SK-N-MC (cell line): ENCODE measurements at regions not wholly inside any gene's neighbourhood (a gene's known extent, or its start where the extent isn't known, plus 50 kb on each side); places are given as distances from the start of the nearest gene placed in this dataset.

Source experiments
- EZH2 ChIP-seq: fragments of 200-600 bp; sonication (generic); IDR thresholded peaks from one replicate; pipeline ENCODE4 v1.6.1; 2017; ENCODE audit warnings: antibody characterized with exemption
- POLR2AphosphoS5 ChIP-seq: IDR thresholded peaks from 2 replicates; pipeline ENCODE4 v1.6.1; 2012; ENCODE audit warnings: mild to moderate bottlenecking, low read depth, low read length, borderline replicate concordance

- TF ChIP-seq POLR2AphosphoS5: no peak
- TF ChIP-seq EZH2: no peak
These were observed 134.0 kb downstream of the SAMD5 start for GRCh38 chr6:147642458-147642857.
